Amniotic stem cell (primary cell): ENCODE measurements at regions not wholly inside any gene's neighbourhood (a gene's known extent, or its start where the extent isn't known, plus 50 kb on each side); places are given as distances from the start of the nearest gene placed in this dataset.
"Not testable (repeated sequence)": the region's sequence is repeated elsewhere in the genome, so short reads cannot be mapped to it uniquely, and the experiment has no call there.

Experiments used
- DNase-seq: peaks from one replicate; lab custom pipeline; 2025; lab: John Stamatoyannopoulos, UW

DNA sequence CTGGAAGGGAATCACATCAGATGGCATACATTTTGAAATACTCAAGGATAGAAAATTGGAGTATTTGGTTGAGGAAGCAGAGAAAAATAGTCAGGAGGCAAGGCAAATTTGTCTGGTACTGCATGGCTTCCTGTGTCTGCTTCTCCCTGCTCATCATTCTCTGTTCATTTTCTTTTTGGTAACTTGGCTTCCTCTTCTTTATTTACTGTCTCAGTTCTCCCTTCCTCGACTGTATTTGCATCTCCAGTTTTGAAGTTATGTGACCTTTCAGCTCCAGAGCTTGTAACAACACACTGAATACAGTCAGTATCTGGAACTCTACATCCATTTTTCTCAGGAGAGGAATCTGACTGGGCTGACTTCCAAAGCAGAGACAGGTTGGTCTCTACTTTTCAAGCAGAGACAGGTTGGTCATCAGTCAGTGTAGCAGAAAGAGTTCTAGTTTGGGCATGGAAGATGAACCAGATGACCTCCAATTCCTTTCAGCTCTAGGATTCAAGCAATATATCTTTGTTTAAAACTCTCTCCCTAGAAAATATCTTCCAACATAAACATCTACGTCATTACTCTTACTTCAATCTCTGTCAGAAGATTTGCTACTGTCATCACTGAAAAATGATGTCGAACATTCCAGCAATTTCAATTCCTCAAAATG lies 571.2 kb downstream of the ADGRL2 start:
- DNase-seq, result no peak

DNA sequence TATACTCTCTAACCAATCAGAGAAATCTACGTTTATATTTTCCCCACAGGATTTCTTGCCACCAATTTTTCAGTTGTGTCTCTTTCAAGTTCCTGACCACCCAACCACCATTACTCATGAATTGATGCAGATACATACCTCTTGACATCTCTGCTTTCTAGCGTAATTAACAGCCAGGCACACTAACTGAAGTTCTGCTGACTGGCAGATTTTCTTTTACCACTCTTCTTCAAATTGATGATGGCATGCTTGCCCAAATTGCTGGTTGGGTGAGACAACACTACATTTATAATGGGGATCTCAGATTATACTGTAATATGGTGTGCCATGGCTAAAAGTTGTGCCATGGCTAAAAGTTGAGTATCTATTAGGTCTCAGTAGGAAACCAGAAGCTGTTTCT lies 566.7 kb downstream of the ADGRL2 start:
- no peak for DNase-seq

DNA sequence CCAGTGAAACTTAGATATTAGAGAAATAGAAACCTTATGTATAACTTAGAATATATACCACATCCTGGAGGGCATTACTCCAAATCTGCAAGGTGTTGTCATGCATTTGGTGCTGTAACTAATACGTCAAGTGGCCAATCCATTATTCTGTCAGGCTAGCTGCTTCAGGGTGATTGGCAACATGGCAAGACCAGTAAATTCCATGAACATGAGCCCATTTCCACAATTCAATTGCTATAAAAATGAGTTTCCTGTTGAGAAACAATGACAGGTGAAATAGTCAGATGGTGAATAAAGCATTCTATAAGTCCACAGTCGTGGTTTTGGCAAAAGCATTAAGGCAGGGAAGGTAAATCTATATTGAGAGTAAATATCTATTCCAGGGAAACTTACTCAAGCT lies 566.0 kb downstream of the ADGRL2 start:
- no peak for DNase-seq

DNA sequence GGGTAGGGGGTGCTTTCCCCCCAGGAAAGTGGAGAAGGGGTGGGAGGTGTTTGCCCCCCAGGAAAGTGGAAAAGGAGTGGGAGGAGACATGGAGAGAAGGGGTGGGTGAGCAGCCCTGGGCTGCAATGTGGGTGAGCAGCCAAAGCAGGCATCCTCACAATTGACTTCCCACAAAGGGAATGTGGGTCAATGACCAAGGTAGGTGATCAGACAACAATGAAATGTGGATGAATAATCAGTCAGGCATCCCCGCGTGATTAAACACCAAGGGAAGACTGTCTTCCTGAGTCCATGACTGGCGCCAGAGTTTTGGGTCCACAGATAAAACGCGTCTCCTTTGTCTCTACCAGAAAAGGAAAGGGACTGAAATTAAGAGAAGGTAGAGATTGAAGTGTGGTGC lies 558.8 kb downstream of the ADGRL2 start:
- DNase-seq, result not testable (repeated sequence)

DNA sequence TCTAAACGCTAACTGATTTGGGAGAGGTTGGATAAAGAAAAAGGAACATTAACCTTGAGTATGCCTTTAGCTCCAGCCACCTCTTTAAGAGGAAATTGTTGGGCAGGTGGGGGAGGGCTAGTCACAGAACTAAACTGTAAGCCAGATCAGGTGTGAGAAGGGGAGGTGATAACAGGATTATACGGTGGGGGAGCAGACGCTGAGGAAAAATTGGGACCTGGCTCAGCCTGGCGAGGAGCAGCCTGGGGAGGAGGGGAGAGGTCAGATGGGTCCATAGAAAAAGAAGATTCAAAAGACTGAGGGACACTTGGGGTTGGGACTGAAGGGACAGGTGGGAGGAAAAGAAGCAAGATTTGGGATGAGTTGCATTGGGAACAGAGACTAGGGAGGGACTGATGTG lies 558.0 kb downstream of the ADGRL2 start:
- not testable (repeated sequence) for DNase-seq

DNA sequence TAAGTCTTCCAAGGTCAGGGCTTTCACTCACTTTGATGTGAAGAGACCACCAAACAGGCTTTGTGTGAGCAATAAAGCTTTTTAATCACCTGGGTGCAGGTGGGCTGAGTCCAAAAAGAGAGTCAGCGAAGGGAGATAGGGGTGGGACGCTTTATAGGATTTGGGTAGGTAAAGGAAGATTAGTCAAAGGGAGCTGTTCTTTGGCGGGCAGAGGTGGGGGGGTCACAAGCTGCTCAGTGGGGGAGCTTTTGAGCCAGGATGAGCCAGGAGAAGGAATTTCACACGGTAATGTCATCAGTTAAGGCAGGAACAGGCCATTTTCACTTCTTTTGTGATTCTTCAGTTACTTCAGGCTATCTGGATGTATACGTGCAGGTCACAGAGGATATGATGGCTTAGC lies 553.8 kb downstream of the ADGRL2 start:
- DNase-seq, result not testable (repeated sequence)

DNA sequence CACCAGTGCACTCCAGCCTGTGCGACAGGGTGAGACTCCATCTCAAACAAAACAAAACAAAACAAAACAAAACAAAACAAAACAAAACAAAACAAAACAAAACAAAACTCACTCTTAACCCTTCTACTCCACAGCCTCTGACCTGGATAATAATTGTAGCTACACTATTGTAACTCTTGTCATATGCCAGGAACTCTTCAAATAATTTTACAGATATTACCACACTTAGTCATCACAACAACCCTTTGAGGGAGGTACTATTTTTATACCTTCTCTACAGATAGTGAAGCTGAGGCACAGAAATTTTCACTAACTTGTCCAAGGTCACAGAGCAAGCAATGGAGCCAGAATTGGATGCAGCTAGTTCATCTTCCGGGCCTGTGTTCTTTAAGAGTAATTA lies 547.8 kb downstream of the ADGRL2 start:
- DNase-seq, result no peak

DNA sequence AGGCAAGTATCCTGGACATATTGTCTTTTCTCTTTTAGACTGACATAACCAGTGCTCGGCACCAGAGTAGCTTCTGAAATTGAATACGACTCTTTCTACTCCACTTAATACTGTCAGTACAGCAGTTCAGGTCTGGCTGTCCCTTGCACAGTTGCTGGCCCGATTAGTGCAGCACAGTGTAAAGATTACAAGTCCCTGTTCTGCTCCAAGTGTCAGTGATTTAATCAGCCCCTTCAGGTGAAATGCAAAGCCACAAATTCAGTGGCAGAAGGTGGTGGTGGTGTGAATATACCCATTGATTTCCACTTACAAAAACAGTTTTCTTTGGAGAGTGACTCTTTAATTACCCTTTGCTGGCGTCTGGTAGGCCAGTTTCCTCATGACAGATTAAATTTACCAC lies 545.4 kb downstream of the ADGRL2 start:
- DNase-seq, result no peak

DNA sequence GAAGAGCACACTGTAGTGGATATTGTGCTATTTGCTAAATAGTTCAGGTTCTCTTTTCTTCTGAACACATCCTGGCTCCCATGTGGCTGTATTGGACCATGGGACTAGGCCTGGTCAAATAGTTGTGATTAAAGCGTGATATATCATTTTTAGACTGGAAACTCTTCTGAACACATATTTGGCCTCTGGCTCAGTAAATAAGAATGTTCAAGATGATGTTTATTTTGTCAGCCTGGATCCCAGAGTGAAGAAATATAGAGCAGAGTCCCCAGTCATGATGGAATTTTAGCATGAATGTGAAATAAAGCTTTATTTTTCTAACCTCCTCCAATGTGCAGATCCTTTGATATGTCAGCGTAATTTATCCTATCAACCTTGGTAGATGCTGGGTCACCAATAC lies 542.6 kb downstream of the ADGRL2 start:
- no peak for DNase-seq

DNA sequence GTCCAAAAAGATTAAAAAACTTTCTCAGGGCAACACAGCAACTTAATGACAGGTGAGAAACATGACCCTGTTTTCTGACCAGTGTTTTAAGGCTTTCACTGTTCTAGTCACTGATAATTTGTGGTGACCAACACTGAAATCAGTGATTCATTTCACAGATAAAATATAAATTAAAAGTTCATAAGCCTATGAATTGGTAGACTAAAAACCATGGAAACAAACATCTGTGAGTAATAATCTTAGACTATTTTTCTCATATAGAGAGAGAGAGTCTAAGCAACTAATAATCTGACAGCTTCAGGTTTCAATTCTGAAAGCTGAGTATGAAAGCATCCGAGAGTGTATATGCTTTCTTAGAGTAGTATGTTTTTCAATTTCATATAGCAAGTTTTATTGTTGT lies 536.9 kb downstream of the ADGRL2 start:
- DNase-seq, result no peak

DNA sequence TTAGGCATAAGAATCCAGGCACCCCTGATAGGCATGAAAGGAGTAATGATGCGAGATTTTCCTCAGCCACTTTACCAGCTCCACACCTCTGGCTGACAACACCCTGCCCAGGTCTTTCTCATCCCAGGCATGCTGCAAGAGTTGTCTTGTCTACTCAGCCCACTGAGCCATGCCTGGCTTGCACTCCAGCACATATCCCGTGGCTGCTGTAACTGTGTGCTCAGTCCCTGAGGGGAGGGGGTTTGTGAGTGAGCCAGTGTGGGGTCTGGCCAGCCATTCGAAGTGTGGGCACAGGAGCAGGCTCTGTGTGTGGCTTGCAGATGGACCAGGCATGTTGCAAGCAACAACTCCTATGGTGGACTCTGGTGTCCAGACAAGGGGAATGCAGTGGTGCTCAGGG lies 529.6 kb downstream of the ADGRL2 start:
- DNase-seq, result no peak

DNA sequence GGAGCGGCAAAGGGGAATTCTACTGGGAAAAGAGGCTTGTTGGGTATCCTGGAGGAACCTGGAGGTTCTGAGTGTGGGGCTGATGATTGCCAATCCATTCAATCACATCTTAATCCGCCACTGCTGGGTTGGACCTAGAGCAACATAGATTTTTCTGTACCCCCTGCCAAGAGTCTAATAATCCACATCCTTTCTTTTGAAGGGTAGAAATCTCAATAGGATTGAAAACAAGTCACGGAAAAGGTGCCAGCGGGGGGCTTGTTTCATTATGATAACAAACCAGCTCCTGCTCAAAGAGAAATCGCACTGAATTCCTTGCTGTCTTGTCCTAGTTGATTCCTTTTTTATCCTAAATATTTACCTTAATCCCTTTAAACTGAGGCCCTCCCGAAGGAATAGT lies 528.5 kb downstream of the ADGRL2 start:
- DNase-seq, result no peak

DNA sequence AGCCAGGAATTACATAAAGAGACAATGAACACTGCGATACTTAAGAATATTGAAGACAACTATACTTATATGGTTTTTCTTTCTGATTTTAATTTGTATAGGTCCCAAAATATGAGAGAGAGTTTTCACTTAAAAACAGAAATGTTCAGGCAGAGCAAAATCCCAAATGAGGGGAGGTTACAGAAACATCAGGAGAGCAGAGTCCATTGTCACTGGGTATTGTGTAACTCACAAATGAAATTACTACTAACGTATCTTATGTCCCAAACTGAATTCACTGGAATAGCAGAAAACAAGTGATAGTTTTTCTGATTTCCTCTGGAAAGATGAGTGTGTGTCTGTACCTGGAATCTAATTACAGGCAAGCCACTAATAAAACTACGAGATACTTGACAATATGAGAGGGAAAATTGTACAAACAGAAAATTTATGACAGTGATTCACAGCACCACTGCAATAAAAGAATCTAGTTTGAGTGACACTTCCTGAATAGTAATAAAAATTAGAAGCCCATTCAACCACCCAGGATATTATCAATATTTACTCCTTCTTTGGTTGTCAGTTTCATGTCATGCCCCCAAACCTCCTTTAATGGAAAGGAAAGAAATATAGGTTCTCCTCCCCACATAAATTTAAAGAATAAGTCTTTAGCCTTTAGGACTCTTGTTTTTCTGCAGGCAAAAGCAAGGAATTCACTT lies 522.6 kb downstream of the ADGRL2 start:
- DNase-seq, result no peak

DNA sequence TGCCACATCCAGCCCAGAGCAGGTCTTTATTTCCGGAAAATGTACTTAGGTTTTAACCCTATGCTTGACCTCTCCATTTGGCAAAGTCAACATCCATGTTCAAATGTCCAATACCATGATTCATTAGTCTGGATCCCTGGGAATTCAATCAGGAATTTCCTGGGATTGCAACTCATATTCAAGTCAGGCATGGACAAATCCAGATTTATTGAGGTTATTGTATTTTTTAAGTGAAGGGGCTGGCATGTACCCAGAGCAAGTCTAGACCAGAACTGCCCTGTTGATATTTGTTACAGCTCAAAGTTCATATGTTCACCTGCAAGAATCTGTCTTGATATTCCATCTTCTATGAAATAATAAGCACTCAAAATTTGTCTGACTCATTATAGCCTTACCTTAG lies 521.1 kb downstream of the ADGRL2 start:
- DNase-seq, result no peak

DNA sequence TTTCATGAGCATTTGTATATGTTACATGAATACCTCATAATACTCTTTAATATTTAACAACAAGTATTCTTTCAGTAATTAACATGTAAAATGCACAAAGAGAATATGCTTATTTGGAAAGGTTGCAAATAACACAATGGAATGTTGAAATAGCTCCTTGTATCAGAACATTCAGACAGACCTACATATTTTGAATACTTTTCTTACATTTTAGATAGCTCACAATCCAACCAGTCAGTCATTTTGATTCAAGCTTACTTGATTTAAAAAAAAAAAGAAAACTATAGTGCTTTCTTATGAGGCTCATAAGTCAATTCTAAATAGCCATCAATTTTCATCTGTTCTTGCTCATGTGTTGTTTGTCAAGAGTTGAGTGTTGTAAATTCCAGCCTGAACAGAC lies 518.8 kb downstream of the ADGRL2 start:
- no peak for DNase-seq

DNA sequence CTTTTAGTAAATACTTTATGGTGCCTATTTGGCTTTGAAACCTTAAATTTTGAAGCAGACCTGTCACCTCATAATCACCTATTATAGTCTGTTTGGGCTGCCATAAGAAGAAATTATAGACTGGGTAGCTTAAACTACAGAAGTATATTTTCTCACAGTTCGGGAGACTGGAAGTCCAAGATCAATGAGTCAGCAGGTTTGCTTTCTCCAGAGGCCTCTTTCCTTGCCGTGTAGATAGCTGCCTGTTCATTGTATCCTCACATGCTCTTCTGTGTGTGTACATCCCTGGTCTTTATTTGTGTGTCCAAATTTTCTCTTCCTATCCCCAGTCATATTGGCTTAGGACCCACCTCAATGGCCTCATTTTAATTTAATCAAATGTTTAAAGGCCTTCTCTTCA lies 518.2 kb downstream of the ADGRL2 start:
- no peak for DNase-seq

DNA sequence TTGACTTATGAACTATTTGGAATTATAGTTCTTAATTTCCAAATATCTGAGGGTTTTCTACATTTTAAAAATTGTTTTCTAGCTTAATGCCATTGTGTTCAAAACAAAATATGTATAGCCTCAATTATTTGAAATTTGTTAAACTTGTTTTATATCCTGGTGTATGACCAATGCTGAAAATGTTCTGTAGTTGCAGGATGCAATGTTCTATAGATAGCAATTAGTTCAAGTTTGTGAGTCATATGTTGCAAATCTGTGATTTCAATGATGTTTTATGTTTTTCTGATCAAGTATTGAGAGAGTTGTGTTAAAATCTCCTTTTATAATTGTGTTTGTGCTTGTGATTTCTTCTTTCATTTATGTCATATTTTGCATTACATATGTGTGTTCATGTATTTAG lies 517.5 kb downstream of the ADGRL2 start:
- no peak for DNase-seq

DNA sequence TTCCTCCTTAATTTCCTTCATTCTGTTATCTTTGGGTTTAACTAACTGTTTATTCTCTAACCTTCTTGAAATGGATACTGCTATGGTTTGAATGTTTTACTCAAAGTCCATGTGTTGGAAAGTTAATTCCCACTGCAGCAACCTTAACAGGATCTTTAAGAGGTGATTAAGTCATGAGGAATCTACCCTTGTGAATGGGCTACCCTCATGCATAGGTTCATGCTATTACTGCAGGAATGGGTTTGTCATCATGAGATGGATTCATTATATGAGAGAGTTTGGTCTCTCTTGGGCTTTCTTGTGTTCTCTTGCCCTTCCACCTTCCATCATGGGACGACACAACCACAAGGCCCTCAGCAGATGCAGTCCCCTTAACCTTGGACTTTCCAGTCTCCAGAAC lies 516.9 kb downstream of the ADGRL2 start:
- no peak for DNase-seq

DNA sequence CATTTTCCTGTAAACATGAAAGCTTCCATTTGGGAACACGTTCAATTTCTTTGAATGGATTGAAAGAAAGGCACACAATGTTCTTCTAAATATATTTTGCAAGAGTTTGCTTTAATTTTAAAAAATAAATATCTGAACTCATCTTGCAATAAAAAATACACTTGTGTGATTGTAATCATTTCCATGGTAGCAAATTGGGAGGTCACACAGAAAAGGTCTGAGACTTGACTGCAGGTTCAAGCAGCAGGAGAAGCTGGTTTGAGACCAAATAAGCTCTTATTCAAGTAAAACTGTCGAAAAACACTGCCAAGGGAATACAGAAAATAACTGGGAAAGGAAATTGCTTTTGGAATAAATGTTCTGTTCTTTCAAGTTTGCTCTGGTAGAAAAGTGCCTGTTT lies 498.9 kb downstream of the ADGRL2 start:
- DNase-seq, result no peak

DNA sequence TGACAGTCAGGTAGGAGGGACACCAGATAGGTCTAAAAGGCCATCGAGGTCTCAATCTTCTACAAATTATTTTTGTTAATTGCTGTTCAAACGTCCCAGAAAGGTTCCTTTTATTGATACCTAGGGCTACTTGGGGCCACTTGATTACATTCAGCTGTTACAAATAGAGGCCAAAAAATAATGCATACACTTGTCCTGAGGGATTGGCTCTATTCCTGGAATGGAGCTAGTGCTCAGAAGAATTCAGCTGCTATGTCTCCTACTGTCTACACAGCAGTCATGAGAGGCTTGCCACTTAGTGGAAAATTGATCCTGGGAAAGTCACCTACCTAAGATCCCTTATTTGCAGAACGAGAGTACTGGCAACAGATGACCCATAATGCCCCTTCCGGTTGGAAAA lies 498.3 kb downstream of the ADGRL2 start:
- no peak for DNase-seq

DNA sequence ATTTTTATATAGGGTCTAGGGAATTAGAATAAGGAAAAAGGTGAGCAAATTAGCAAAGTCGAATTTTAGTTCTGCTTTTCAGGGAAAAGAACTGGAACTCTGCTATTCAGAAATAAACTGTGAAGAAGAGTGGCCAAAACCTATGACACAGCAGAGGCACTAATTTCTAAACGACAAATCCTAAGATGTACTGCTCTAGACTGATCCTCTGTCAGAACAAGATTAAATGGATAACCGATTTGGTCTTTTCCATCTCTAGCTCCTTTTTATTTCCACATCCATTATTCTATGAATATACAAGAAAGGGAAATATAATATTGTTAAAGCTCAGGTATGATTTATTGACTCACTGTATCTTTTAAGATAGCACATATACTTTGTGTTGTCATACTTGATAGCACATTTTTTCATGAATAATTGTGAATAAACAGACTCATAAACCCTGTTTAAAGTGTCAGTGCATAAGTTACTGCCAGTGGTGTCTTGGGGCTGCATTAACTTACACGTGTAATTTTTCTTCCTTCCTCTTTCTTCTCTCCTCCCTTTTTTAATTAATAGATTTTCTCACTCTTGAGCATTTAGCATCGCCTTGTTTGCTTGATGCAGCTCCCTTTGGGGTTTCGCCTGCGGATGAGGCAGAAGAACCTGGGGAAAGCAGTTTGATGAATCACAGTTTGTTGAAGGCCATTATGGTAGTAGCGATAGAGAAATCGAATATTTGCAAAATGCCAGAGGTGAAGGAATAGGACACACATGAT lies 496.6 kb downstream of the ADGRL2 start:
- no peak for DNase-seq

DNA sequence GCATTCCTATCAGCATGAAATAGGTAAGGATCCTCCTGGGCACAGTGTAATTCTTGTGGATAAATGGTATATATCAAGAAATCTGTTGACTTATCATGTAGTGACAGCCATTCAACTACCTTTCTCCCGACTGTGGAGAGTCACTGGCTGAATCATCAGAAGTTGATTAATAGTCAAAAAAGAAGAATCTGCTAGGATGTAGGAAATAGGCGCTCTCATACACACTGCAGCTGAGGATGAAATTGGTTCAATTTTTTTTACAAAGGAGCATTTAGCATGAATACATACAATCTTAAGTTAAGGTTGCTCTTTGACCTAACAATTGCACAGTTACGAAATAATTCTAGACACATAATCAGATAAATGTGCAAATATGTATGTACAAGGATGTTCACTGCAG lies 486.8 kb downstream of the ADGRL2 start:
- DNase-seq, result no peak

DNA sequence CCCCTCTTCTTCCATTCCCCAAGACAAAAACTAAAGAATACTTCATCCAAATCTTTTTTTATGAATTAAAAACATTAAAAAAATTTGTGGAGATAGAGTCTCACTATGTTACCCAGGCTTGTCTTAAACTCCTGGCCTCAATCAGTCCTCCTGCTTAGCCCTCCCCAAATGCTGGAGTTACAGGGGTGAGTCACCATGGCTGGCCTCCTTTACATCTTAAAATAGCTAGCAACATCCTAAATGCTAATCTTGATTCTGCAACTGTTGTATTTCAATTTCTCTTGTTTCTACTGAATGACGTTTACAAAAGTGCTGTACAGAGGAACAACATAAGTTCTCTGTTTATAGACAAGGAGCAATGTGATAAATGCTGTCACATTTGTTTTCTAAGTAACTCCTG lies 483.5 kb downstream of the ADGRL2 start:
- no peak for DNase-seq
